Thyroid gland (tissue), 4 donors: ENCODE measurements at regions not wholly inside any gene's neighbourhood (a gene's known extent, or its start where the extent isn't known, plus 50 kb on each side); places are given as distances from the start of the nearest gene placed in this dataset.

ENCODE experiments used
- POLR2A ChIP-seq, 2 donors: fragments of 450-650 bp; IDR thresholded peaks; one replicate each; pipeline ENCODE4 v1.6.1; 2017; ENCODE audit warnings: antibody characterized with exemption in 2 of 2, mild to moderate bottlenecking in 2 of 2, moderate library complexity in 1 of 2
- TF ChIP-seq, protein P1 (sequence below), 6 experiments: fragments of 200-600 bp in 3 of 6; fragments of 450-650 bp in 3 of 6; sonication (generic) in 3 of 6; IDR thresholded peaks; one replicate each; pipeline ENCODE4 v1.5.1; 2016 to 2019; ENCODE audit warnings: antibody characterized with exemption in 6 of 6, mild to moderate bottlenecking in 2 of 6, inconsistent platforms in 1 of 6, moderate library complexity in 1 of 6

DNA sequence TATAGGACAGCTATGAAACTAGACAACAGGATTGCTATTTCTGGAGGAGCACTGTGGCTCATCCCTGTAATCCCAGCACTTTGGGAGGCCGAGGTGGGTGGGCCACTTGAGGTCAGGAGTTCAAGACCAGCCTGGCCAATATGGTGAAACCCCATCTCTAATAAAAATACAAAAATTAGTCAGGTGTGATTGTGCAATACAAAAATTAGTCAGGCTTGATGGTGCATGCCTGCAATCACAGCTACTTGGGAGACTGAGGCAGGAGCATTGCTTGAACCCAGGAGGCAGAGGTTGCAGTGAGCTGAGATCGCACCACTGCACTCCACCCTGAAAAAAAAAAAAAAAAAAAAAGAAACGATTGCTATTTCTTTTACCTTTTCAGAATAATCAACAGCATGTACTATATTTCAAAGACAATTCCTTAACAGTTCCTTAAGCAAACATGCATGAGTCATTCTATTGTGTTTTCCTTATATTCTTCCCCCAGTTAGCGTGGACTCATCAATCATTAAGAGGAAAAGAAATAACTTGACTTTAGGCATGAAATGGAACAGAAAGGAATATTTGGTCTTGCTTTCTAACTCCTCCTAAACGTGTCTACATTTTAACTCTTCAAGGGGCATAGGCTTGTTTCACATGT lies 162.6 kb downstream of the TAF11L14 start:
- TF ChIP-seq, protein P1, sequence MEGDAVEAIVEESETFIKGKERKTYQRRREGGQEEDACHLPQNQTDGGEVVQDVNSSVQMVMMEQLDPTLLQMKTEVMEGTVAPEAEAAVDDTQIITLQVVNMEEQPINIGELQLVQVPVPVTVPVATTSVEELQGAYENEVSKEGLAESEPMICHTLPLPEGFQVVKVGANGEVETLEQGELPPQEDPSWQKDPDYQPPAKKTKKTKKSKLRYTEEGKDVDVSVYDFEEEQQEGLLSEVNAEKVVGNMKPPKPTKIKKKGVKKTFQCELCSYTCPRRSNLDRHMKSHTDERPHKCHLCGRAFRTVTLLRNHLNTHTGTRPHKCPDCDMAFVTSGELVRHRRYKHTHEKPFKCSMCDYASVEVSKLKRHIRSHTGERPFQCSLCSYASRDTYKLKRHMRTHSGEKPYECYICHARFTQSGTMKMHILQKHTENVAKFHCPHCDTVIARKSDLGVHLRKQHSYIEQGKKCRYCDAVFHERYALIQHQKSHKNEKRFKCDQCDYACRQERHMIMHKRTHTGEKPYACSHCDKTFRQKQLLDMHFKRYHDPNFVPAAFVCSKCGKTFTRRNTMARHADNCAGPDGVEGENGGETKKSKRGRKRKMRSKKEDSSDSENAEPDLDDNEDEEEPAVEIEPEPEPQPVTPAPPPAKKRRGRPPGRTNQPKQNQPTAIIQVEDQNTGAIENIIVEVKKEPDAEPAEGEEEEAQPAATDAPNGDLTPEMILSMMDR (IDR thresholded peaks at IDR 0.05): no peak
- no peak for TF ChIP-seq POLR2A (IDR thresholded peaks at IDR 0.05)
